KBM-7 (cell line): ENCODE measurements at regions not wholly inside any gene's neighbourhood (a gene's known extent, or its start where the extent isn't known, plus 50 kb on each side); places are given as distances from the start of the nearest gene placed in this dataset.

Experiments
- DNase-seq: peaks from one replicate; pipeline ENCODE4 v3.0.0-alpha.2; 2015
- in situ Hi-C: fragments of 300-500 bp; cut with MboI; formaldehyde crosslinking; loops from 2 replicates; pipeline ENCODE4 v1.14.3; 2020; ENCODE audit warnings: low sequenced_read_pairs, low pct_unique_long_range_greater_than_20kb, mixed read lengths

GRCh38 chr12:132426349-132427173, 63.4 kb upstream of the FBRSL1 start:
- in situ Hi-C loops: no loop called here
- no peak for DNase-seq

DNA sequence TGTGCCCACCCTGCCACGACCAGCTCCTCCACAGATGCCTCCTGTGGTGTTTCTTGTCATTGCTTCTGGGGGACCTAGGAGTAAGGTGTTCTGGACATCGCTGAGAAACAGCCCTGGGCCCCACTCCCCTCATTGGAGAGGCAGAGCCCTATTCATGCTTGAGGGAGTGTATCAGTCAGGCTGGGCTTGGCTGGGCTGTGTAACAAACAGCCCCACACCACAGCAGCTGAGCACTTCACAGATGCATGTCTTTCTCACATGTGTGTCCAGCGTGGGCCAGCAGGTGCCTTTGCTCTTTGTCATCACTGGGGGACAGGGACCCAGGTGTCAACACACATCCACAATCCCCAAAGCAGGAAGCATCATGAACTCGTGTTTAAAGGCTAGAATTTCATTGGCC, 65.1 kb upstream of the FBRSL1 start:
- in situ Hi-C loops: no loop called here

GRCh38 chr12:132423820-132424645, 65.9 kb upstream of the FBRSL1 start:
- peak; percentile 55 for DNase-seq
- in situ Hi-C loops: no loop called here

More for the DNA sequence above, 65.1 kb upstream of the FBRSL1 start:
- DNase-seq: no peak

DNA sequence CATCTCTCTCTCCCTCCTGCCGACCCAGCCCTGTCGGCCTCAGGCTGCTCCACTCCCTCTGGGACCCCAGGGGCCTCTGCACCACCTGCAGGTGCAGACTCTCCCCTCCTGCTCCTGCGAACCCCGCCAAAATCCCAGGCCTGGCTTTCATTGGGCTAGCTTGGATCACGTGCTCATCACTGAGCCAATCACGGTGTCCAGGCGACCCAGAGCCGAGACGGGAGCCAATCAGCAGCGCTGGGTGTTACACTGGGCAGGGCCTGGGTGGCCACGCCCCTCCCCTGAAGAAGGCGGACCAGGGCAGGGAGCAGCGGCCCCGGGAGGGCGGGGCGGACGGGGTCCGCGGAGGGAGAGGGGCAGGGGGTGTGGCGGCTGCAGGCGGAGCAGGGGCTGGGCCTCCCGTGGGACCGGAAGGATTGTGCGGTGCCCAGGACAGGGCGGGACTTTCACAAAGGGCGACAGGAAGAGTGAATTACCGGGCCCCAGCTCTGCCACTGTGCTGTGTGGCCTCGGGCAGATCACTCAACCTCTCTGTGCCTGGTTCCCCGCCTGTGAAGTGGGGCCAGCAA, 66.6 kb upstream of the FBRSL1 start:
- no peak for DNase-seq
- in situ Hi-C loops: no loop called here

GRCh38 chr12:132422381-132423043, 67.4 kb upstream of the FBRSL1 start:
- no peak for DNase-seq
- in situ Hi-C loops: no loop called here

DNA sequence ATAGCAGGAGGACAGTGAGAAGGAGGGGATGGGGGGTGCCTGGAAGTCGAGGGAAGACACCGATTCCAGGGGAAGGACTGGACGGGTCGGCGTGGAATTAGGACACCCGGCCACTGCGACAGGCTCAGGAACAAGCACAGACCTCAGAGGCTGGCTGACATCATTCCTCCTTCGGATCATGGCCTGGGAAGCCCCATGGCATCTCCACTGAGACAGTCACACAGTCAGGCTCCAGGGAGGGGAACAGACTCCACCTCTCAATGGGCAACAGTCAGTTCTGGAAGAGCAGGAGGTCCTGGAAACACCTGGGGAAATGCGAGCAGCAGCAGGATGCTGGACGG, 67.9 kb upstream of the FBRSL1 start:
- DNase-seq: no peak
- in situ Hi-C loops: no loop called here

- no peak for DNase-seq
- in situ Hi-C loops: loop anchor here (10.0 kb wide), 1 partner anchor 115 kb away; no protein-coding TSS in a partner anchor
Observed at GRCh38 chr12:132419631-132420246, 70.2 kb upstream of the FBRSL1 start.

GRCh38 chr12:132418393-132418925, 71.5 kb upstream of the FBRSL1 start:
- in situ Hi-C loops: loop anchor here (10.0 kb wide), 1 partner anchor 116 kb away; no protein-coding TSS in a partner anchor
- no peak for DNase-seq

DNA sequence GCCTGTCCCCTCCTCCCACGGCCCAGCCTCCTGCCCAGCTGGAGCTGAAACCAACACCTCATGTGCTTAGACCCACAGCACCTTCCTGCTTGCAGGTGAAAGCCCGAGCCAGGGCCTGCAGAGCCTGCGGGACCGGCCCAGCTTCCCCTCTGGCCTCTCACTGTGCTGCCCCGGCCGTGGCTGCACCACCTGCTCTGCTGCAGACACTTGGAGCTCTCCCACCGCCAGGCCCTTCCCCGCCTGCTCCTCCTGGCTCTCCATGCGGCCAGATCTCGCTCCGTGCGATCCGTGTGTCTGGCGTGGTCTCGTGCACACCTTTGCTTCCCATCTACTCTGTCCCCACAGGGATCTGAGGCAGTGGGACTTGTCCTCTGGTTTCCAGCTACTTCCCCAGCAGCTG, 72.2 kb upstream of the FBRSL1 start:
- in situ Hi-C loops: loop anchor here (10.0 kb wide), 1 partner anchor 117 kb away; no protein-coding TSS in a partner anchor
- no peak for DNase-seq

DNA sequence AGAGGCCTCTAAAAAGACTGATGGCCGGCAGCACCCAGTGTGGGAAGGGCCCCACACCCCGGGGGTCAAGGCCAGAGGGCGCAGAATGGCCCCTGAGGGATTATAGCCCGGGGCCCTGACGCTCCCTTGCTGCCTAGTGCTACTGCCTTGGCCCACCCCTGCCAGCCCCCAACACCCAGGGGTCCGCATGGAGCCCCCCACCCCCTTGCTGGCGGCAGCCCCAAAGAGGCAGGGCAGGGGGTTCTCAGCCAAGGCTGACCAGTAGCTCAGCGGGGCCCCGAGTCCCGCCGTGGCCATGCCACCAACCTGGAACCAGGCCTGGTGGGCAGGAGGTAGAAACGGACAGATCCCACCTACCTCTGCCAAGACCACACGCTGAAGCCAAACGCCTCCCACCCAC, 73.1 kb upstream of the FBRSL1 start:
- no peak for DNase-seq
- in situ Hi-C loops: loop anchor here (10.0 kb wide), 1 partner anchor 118 kb away; no protein-coding TSS in a partner anchor

DNA sequence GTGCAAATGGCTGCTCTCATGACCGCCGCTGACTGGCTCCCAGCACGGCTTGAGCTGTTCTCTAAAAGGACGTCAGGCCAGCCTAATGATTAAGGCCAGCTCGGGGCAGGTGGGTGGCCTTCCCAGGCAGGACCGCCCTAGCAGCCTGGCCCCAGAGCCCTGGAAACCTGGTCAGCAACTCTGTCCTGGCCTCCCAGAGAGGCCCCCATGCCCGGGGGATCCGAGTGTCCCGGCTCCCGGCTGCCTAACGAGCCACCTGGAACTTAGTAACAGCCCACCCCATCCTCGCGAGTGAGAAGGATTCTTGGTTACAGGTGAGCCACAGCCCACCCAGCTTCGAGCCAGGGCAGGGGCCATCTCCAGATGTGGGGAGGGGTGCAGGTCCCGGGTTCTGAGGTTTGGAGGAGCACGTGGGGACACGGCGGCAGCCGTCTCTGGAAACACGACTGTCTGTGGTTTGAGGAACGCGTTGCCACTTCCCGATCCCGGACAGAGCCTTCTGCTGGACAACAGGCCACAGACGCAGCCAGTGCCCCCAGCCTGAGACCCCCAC, 73.8 kb upstream of the FBRSL1 start:
- in situ Hi-C loops: loop anchor here (10.0 kb wide), 1 partner anchor 119 kb away; no protein-coding TSS in a partner anchor

GRCh38 chr12:132415327-132416120, 74.4 kb upstream of the FBRSL1 start:
- no peak for DNase-seq
- in situ Hi-C loops: loop anchor here (10.0 kb wide), 1 partner anchor 119 kb away; no protein-coding TSS in a partner anchor

More for the DNA sequence above, 73.8 kb upstream of the FBRSL1 start:
- DNase-seq: no peak

DNA sequence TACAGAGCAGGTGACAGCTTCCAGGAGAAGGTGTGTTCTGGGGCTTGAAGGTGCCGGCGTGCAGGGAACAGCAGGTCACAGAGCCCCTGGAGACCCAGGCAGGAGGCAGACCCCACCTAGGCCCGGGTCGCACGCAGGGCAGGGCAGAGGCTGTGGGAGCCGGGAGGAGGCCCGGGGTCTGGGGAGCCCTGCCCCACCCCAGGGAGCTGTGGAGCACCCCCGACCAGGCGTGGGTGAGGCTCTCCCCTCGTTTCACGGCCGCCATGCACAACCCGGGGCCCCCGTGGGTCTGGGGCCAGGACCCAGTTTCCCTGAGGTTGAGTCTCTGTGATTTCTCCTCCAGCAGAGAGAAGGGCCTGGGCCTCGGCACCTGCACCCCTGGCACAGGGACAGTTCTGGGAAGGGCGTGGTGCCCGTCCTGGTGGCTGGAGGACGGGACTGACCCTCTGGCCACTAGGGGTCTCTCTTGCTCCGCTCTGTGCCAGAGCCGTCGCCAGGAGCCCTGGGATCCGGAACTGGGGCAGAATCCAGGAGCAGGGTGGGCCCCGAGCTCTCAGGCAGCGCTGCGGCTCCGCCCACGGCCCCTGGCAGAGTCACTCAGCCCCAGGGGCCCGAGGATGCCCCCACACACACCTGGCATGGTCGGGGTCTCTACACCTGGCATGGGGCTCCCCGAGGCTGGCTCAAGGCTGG, 75.2 kb upstream of the FBRSL1 start:
- in situ Hi-C loops: loop anchor here (10.0 kb wide), 1 partner anchor 120 kb away; no protein-coding TSS in a partner anchor
- DNase-seq: peak; percentile 84

GRCh38 chr12:132413931-132414588, 75.9 kb upstream of the FBRSL1 start:
- DNase-seq: peak; percentile 36
- in situ Hi-C loops: loop anchor here (10.0 kb wide), 1 partner anchor 121 kb away; no protein-coding TSS in a partner anchor

GRCh38 chr12:132411457-132411856, 78.5 kb upstream of the FBRSL1 start:
- in situ Hi-C loops: loop anchor here (10.0 kb wide), 1 partner anchor 123 kb away; no protein-coding TSS in a partner anchor

GRCh38 chr12:132410849-132411248, 79.1 kb upstream of the FBRSL1 start:
- in situ Hi-C loops: loop anchor here (10.0 kb wide), 1 partner anchor 124 kb away; no protein-coding TSS in a partner anchor
- DNase-seq: no peak

More at GRCh38 chr12:132411457-132411856, 78.5 kb upstream of the FBRSL1 start:
- no peak for DNase-seq
